HepG2 (cell line): ENCODE measurements at regions not wholly inside any gene's neighbourhood (a gene's known extent, or its start where the extent isn't known, plus 50 kb on each side); places are given as distances from the start of the nearest gene placed in this dataset.

Experiments
- ATM ChIP-seq: fragments of 450-650 bp; IDR thresholded peaks from 2 replicates; pipeline ENCODE4 v1.7.1; 2017; ENCODE audit warnings: mild to moderate bottlenecking, borderline replicate concordance
- HNF4G ChIP-seq, 2 experiments: sonication (generic) in 1 of 2; formaldehyde crosslinking in 1 of 2; IDR thresholded peaks; 2 replicates each; pipeline versions ENCODE4 v1.4.0 to v1.6.1; 2011 to 2020; ENCODE audit warnings: borderline replicate concordance in 2 of 2, low read depth in 2 of 2, mild to moderate bottlenecking in 2 of 2, low read length in 1 of 2, missing genetic modification reagents in 1 of 2, moderate library complexity in 1 of 2
- KDM4B ChIP-seq: sonication (generic); formaldehyde crosslinking; IDR thresholded peaks from 2 replicates; pipeline ENCODE4 v1.4.0; 2020; ENCODE audit warnings: missing genetic modification reagents
- MED1 ChIP-seq: sonication (generic); formaldehyde crosslinking; IDR thresholded peaks from 2 replicates; pipeline ENCODE4 v1.4.0; 2020; ENCODE audit warnings: missing genetic modification reagents
- RFX1 ChIP-seq: fragments of 450-650 bp; IDR thresholded peaks from 2 replicates; pipeline ENCODE4 v1.6.1; 2017
- ZNF614 ChIP-seq: IDR thresholded peaks from 2 replicates; pipeline ENCODE4 v1.6.1; 2018; ENCODE audit warnings: missing biosample characterization, missing genetic modification reagents, inconsistent platforms, borderline replicate concordance
- ZSCAN9 ChIP-seq: IDR thresholded peaks from 2 replicates; pipeline ENCODE4 v1.6.1; 2016; ENCODE audit warnings: borderline replicate concordance
- TF ChIP-seq, protein P1 (sequence below): sonication (generic); formaldehyde crosslinking; IDR thresholded peaks from 2 replicates; pipeline ENCODE4 v1.5.0; 2020; ENCODE audit warnings: mild to moderate bottlenecking, missing genetic modification reagents
- TF ChIP-seq, protein P2 (sequence below): sonication (generic); formaldehyde crosslinking; conservative IDR thresholded peaks from 2 replicates; pipeline ENCODE4 v1.5.0; 2020; ENCODE audit warnings: missing genetic modification reagents
- TF ChIP-seq, protein P3 (sequence below): IDR thresholded peaks from 2 replicates; pipeline ENCODE4 v1.6.1; 2012; ENCODE audit warnings: inconsistent platforms
- TF ChIP-seq, protein P4 (sequence below): sonication (generic); formaldehyde crosslinking; IDR thresholded peaks from 2 replicates; pipeline ENCODE4 v1.8.0; 2022; ENCODE audit warnings: missing genetic modification reagents, mild to moderate bottlenecking, moderate library complexity, borderline replicate concordance
- TF ChIP-seq, protein P5 (sequence below): sonication (generic); formaldehyde crosslinking; IDR thresholded peaks from 2 replicates; pipeline ENCODE4 v1.8.1; 2023; ENCODE audit warnings: mild to moderate bottlenecking, missing genetic modification reagents
- TF ChIP-seq, protein P6 (sequence below): sonication (generic); formaldehyde crosslinking; IDR thresholded peaks from 2 replicates; pipeline ENCODE4 v1.4.0; 2020; ENCODE audit warnings: missing genetic modification reagents, borderline replicate concordance

DNA sequence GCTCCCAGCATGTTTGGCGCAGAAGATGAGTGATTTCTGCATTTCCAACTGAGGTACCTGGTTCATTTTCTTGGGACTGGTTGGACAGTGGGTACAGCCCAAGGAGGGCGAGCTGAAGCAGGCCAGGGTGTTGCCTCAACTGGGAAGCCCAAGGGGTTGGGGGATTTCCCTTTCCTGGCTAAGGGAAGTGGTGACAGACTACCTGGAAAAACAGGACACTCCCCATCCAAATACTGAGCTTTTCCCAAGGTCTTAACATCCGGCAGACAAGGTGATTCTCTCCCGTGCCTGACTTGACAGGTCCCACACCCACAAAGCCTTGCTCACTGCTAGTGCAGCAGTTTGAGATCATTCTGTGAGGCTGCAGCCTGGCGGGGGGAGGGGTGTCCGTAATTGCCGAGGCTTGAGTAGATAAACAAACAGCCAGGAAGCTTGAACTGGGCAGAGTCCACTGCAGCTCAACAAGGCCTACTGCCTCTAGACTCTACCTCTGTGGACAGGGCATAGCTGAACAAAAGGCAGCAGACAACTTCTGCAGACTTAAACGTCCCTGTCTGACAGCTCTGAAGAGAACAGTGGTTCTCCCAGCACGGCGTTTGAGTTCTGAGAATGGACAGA, 307.7 kb upstream of the ARSJ start (continued):
- TF ChIP-seq, protein P1, sequence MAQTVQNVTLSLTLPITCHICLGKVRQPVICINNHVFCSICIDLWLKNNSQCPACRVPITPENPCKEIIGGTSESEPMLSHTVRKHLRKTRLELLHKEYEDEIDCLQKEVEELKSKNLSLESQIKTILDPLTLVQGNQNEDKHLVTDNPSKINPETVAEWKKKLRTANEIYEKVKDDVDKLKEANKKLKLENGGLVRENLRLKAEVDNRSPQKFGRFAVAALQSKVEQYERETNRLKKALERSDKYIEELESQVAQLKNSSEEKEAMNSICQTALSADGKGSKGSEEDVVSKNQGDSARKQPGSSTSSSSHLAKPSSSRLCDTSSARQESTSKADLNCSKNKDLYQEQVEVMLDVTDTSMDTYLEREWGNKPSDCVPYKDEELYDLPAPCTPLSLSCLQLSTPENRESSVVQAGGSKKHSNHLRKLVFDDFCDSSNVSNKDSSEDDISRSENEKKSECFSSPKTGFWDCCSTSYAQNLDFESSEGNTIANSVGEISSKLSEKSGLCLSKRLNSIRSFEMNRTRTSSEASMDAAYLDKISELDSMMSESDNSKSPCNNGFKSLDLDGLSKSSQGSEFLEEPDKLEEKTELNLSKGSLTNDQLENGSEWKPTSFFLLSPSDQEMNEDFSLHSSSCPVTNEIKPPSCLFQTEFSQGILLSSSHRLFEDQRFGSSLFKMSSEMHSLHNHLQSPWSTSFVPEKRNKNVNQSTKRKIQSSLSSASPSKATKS (CRISPR knock-in tag): no peak
- TF ChIP-seq ZNF614 (CRISPR knock-in tag) (no peak), HNF4G (IDR thresholded peaks at IDR 0.05; ENCODE audit: borderline replicate concordance, low read depth, low read length) (peak; percentile 62; the same call in 1 of the 2 replicates), HNF4G (CRISPR knock-in tag; IDR thresholded peaks at IDR 0.05; ENCODE audit: borderline replicate concordance, low read depth) (0 out of 2 replicates have a peak, but pooled peaks have one; percentile 62), ATM (no peak), ZSCAN9 (CRISPR knock-in tag) (peak; percentile 48; the same call in 1 of the 2 replicates), RFX1 (no peak), MED1 (CRISPR knock-in tag) (no peak), KDM4B (CRISPR knock-in tag) (no peak)
- TF ChIP-seq, protein P2, sequence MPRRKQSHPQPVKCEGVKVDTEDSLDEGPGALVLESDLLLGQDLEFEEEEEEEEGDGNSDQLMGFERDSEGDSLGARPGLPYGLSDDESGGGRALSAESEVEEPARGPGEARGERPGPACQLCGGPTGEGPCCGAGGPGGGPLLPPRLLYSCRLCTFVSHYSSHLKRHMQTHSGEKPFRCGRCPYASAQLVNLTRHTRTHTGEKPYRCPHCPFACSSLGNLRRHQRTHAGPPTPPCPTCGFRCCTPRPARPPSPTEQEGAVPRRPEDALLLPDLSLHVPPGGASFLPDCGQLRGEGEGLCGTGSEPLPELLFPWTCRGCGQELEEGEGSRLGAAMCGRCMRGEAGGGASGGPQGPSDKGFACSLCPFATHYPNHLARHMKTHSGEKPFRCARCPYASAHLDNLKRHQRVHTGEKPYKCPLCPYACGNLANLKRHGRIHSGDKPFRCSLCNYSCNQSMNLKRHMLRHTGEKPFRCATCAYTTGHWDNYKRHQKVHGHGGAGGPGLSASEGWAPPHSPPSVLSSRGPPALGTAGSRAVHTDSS: no peak
- TF ChIP-seq, protein P3, sequence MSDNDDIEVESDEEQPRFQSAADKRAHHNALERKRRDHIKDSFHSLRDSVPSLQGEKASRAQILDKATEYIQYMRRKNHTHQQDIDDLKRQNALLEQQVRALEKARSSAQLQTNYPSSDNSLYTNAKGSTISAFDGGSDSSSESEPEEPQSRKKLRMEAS: 0 out of 2 replicates have a peak, but pooled peaks have one; percentile 31
- TF ChIP-seq, protein P4, sequence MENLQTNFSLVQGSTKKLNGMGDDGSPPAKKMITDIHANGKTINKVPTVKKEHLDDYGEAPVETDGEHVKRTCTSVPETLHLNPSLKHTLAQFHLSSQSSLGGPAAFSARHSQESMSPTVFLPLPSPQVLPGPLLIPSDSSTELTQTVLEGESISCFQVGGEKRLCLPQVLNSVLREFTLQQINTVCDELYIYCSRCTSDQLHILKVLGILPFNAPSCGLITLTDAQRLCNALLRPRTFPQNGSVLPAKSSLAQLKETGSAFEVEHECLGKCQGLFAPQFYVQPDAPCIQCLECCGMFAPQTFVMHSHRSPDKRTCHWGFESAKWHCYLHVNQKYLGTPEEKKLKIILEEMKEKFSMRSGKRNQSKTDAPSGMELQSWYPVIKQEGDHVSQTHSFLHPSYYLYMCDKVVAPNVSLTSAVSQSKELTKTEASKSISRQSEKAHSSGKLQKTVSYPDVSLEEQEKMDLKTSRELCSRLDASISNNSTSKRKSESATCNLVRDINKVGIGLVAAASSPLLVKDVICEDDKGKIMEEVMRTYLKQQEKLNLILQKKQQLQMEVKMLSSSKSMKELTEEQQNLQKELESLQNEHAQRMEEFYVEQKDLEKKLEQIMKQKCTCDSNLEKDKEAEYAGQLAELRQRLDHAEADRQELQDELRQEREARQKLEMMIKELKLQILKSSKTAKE: no peak
- TF ChIP-seq, protein P5, sequence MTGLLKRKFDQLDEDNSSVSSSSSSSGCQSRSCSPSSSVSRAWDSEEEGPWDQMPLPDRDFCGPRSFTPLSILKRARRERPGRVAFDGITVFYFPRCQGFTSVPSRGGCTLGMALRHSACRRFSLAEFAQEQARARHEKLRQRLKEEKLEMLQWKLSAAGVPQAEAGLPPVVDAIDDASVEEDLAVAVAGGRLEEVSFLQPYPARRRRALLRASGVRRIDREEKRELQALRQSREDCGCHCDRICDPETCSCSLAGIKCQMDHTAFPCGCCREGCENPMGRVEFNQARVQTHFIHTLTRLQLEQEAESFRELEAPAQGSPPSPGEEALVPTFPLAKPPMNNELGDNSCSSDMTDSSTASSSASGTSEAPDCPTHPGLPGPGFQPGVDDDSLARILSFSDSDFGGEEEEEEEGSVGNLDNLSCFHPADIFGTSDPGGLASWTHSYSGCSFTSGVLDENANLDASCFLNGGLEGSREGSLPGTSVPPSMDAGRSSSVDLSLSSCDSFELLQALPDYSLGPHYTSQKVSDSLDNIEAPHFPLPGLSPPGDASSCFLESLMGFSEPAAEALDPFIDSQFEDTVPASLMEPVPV (CRISPR knock-in tag): no peak
- TF ChIP-seq, protein P6, sequence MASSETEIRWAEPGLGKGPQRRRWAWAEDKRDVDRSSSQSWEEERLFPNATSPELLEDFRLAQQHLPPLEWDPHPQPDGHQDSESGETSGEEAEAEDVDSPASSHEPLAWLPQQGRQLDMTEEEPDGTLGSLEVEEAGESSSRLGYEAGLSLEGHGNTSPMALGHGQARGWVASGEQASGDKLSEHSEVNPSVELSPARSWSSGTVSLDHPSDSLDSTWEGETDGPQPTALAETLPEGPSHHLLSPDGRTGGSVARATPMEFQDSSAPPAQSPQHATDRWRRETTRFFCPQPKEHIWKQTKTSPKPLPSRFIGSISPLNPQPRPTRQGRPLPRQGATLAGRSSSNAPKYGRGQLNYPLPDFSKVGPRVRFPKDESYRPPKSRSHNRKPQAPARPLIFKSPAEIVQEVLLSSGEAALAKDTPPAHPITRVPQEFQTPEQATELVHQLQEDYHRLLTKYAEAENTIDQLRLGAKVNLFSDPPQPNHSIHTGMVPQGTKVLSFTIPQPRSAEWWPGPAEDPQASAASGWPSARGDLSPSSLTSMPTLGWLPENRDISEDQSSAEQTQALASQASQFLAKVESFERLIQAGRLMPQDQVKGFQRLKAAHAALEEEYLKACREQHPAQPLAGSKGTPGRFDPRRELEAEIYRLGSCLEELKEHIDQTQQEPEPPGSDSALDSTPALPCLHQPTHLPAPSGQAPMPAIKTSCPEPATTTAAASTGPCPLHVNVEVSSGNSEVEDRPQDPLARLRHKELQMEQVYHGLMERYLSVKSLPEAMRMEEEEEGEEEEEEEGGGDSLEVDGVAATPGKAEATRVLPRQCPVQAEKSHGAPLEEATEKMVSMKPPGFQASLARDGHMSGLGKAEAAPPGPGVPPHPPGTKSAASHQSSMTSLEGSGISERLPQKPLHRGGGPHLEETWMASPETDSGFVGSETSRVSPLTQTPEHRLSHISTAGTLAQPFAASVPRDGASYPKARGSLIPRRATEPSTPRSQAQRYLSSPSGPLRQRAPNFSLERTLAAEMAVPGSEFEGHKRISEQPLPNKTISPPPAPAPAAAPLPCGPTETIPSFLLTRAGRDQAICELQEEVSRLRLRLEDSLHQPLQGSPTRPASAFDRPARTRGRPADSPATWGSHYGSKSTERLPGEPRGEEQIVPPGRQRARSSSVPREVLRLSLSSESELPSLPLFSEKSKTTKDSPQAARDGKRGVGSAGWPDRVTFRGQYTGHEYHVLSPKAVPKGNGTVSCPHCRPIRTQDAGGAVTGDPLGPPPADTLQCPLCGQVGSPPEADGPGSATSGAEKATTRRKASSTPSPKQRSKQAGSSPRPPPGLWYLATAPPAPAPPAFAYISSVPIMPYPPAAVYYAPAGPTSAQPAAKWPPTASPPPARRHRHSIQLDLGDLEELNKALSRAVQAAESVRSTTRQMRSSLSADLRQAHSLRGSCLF (CRISPR knock-in tag): no peak
